Activated naive CD8-positive, alpha-beta T cell (primary cell): ENCODE measurements at regions not wholly inside any gene's neighbourhood (a gene's known extent, or its start where the extent isn't known, plus 50 kb on each side); places are given as distances from the start of the nearest gene placed in this dataset.

Source experiments
- H3K27ac Mint-ChIP-seq: one replicate; pipeline ENCODE4 v1.8.0; 2021; ENCODE audit warnings: mixed read lengths
- H3K27me3 Mint-ChIP-seq: one replicate; pipeline ENCODE4 v1.8.0; 2021; ENCODE audit warnings: mixed read lengths
- H3K36me3 Mint-ChIP-seq: one replicate; pipeline ENCODE4 v1.8.0; 2021; ENCODE audit warnings: mixed read lengths
- H3K4me1 Mint-ChIP-seq: one replicate; pipeline ENCODE4 v1.8.0; 2021; ENCODE audit warnings: low read depth, mixed read lengths
- H3K4me3 Mint-ChIP-seq: one replicate; pipeline ENCODE4 v1.8.0; 2021; ENCODE audit warnings: mild to moderate bottlenecking, mixed read lengths
- H3K9me3 Mint-ChIP-seq: one replicate; pipeline ENCODE4 v1.8.0; 2021; ENCODE audit warnings: low read depth, mixed read lengths

- Mint-ChIP-seq H3K27ac (no peak overlapping the region), H3K36me3 (no peaks in the 10 kb centered on the region), H3K9me3 (no peaks in the 10 kb centered on the region), H3K4me1 (no peaks in the 10 kb centered on the region), H3K4me3 (no peak overlapping the region), H3K27me3 (no peaks in the 10 kb centered on the region)
These were observed 218.2 kb upstream of the ADAMTS16 start for GRCh38 chr5:4921929-4922328.

GRCh38 chr5:4924577-4924976, 215.6 kb upstream of the ADAMTS16 start:
- no peaks in the 10 kb centered on the region for H3K4me1 Mint-ChIP-seq
- no peak overlapping the region for H3K27ac Mint-ChIP-seq
- H3K36me3 Mint-ChIP-seq: no peaks in the 10 kb centered on the region
- no peak overlapping the region for H3K4me3 Mint-ChIP-seq
- no peaks in the 10 kb centered on the region for H3K27me3 Mint-ChIP-seq
- H3K9me3 Mint-ChIP-seq: no peaks in the 10 kb centered on the region

- no peaks in the 10 kb centered on the region for H3K36me3 Mint-ChIP-seq
- H3K9me3 Mint-ChIP-seq: no peaks in the 10 kb centered on the region
- H3K27me3 Mint-ChIP-seq: no peaks in the 10 kb centered on the region
- H3K27ac Mint-ChIP-seq: no peak overlapping the region
- no peak overlapping the region for H3K4me3 Mint-ChIP-seq
- no peaks in the 10 kb centered on the region for H3K4me1 Mint-ChIP-seq
These were observed 213.0 kb upstream of the ADAMTS16 start for GRCh38 chr5:4927097-4927496.

- H3K4me3 Mint-ChIP-seq: no peak overlapping the region
- H3K27ac Mint-ChIP-seq: no peak overlapping the region
- no peaks in the 10 kb centered on the region for H3K36me3 Mint-ChIP-seq
- H3K9me3 Mint-ChIP-seq: peaks cover 9% of the 10 kb centered on the region
- H3K4me1 Mint-ChIP-seq: no peaks in the 10 kb centered on the region
- no peaks in the 10 kb centered on the region for H3K27me3 Mint-ChIP-seq
These were observed 211.7 kb upstream of the ADAMTS16 start for GRCh38 chr5:4928409-4928808.

- H3K9me3 Mint-ChIP-seq: peaks cover 11% of the 10 kb centered on the region
- no peak overlapping the region for H3K27ac Mint-ChIP-seq
- H3K4me1 Mint-ChIP-seq: no peaks in the 10 kb centered on the region
- H3K36me3 Mint-ChIP-seq: no peaks in the 10 kb centered on the region
- H3K4me3 Mint-ChIP-seq: no peak overlapping the region
- H3K27me3 Mint-ChIP-seq: no peaks in the 10 kb centered on the region
These were observed 211.0 kb upstream of the ADAMTS16 start for GRCh38 chr5:4929092-4929655.

GRCh38 chr5:4939042-4939781, 200.9 kb upstream of the ADAMTS16 start:
- Mint-ChIP-seq H3K4me3 (no peak overlapping the region), H3K27ac (no peak overlapping the region), H3K9me3 (no peaks in the 10 kb centered on the region), H3K36me3 (no peaks in the 10 kb centered on the region), H3K4me1 (no peaks in the 10 kb centered on the region), H3K27me3 (no peaks in the 10 kb centered on the region)

- H3K36me3 Mint-ChIP-seq: no peaks in the 10 kb centered on the region
- no peak overlapping the region for H3K27ac Mint-ChIP-seq
- H3K4me3 Mint-ChIP-seq: no peak overlapping the region
- no peaks in the 10 kb centered on the region for H3K27me3 Mint-ChIP-seq
- no peaks in the 10 kb centered on the region for H3K9me3 Mint-ChIP-seq
- H3K4me1 Mint-ChIP-seq: no peaks in the 10 kb centered on the region
These were observed 199.0 kb upstream of the ADAMTS16 start for GRCh38 chr5:4941161-4941560.

GRCh38 chr5:4941957-4942830, 197.9 kb upstream of the ADAMTS16 start:
- Mint-ChIP-seq H3K9me3 (no peaks in the 10 kb centered on the region), H3K4me3 (no peak overlapping the region), H3K27ac (no peak overlapping the region)

GRCh38 chr5:4942831-4943178, 197.3 kb upstream of the ADAMTS16 start:
- no peak overlapping the region for H3K4me3 Mint-ChIP-seq
- H3K27me3 Mint-ChIP-seq: no peaks in the 10 kb centered on the region
- no peak overlapping the region for H3K27ac Mint-ChIP-seq
- no peaks in the 10 kb centered on the region for H3K9me3 Mint-ChIP-seq
- no peaks in the 10 kb centered on the region for H3K4me1 Mint-ChIP-seq
- no peaks in the 10 kb centered on the region for H3K36me3 Mint-ChIP-seq

More at GRCh38 chr5:4941957-4942830, 197.9 kb upstream of the ADAMTS16 start:
- H3K36me3 Mint-ChIP-seq: no peaks in the 10 kb centered on the region
- H3K4me1 Mint-ChIP-seq: no peaks in the 10 kb centered on the region
- no peaks in the 10 kb centered on the region for H3K27me3 Mint-ChIP-seq

- Mint-ChIP-seq H3K4me1 (no peaks in the 10 kb centered on the region), H3K9me3 (no peaks in the 10 kb centered on the region), H3K27me3 (no peaks in the 10 kb centered on the region), H3K27ac (no peak overlapping the region), H3K36me3 (no peaks in the 10 kb centered on the region), H3K4me3 (no peak overlapping the region)
These were observed 194.8 kb upstream of the ADAMTS16 start for GRCh38 chr5:4945296-4945695.

GRCh38 chr5:4947106-4947505, 193.0 kb upstream of the ADAMTS16 start:
- no peaks in the 10 kb centered on the region for H3K4me1 Mint-ChIP-seq
- no peaks in the 10 kb centered on the region for H3K27me3 Mint-ChIP-seq
- no peaks in the 10 kb centered on the region for H3K9me3 Mint-ChIP-seq
- no peak overlapping the region for H3K27ac Mint-ChIP-seq
- H3K4me3 Mint-ChIP-seq: no peak overlapping the region
- no peaks in the 10 kb centered on the region for H3K36me3 Mint-ChIP-seq

- Mint-ChIP-seq H3K27me3 (no peaks in the 10 kb centered on the region), H3K27ac (no peak overlapping the region), H3K4me3 (no peak overlapping the region)
These were observed 192.1 kb upstream of the ADAMTS16 start for GRCh38 chr5:4947893-4948536.

GRCh38 chr5:4949108-4949507, 191.0 kb upstream of the ADAMTS16 start:
- Mint-ChIP-seq H3K4me1 (no peaks in the 10 kb centered on the region), H3K36me3 (no peaks in the 10 kb centered on the region), H3K4me3 (no peak overlapping the region), H3K27me3 (no peaks in the 10 kb centered on the region), H3K27ac (no peak overlapping the region), H3K9me3 (no peaks in the 10 kb centered on the region)

More at GRCh38 chr5:4947893-4948536, 192.1 kb upstream of the ADAMTS16 start:
- H3K36me3 Mint-ChIP-seq: no peaks in the 10 kb centered on the region
- no peaks in the 10 kb centered on the region for H3K4me1 Mint-ChIP-seq
- no peaks in the 10 kb centered on the region for H3K9me3 Mint-ChIP-seq

GRCh38 chr5:4953576-4953975, 186.6 kb upstream of the ADAMTS16 start:
- H3K4me1 Mint-ChIP-seq: no peaks in the 10 kb centered on the region
- no peaks in the 10 kb centered on the region for H3K27me3 Mint-ChIP-seq
- peaks cover 7% of the 10 kb centered on the region for H3K9me3 Mint-ChIP-seq
- H3K27ac Mint-ChIP-seq: no peak overlapping the region
- no peaks in the 10 kb centered on the region for H3K36me3 Mint-ChIP-seq
- H3K4me3 Mint-ChIP-seq: no peak overlapping the region

- no peaks in the 10 kb centered on the region for H3K36me3 Mint-ChIP-seq
- no peaks in the 10 kb centered on the region for H3K27me3 Mint-ChIP-seq
- no peak overlapping the region for H3K4me3 Mint-ChIP-seq
- no peak overlapping the region for H3K27ac Mint-ChIP-seq
- no peaks in the 10 kb centered on the region for H3K4me1 Mint-ChIP-seq
- H3K9me3 Mint-ChIP-seq: peaks cover 7% of the 10 kb centered on the region
These were observed 186.1 kb upstream of the ADAMTS16 start for GRCh38 chr5:4954048-4954447.
